ENCODE measurements at regions not wholly inside any gene's neighbourhood (a gene's known extent, or its start where the extent isn't known, plus 50 kb on each side); places are given as distances from the start of the nearest gene placed in this dataset.

DNA sequence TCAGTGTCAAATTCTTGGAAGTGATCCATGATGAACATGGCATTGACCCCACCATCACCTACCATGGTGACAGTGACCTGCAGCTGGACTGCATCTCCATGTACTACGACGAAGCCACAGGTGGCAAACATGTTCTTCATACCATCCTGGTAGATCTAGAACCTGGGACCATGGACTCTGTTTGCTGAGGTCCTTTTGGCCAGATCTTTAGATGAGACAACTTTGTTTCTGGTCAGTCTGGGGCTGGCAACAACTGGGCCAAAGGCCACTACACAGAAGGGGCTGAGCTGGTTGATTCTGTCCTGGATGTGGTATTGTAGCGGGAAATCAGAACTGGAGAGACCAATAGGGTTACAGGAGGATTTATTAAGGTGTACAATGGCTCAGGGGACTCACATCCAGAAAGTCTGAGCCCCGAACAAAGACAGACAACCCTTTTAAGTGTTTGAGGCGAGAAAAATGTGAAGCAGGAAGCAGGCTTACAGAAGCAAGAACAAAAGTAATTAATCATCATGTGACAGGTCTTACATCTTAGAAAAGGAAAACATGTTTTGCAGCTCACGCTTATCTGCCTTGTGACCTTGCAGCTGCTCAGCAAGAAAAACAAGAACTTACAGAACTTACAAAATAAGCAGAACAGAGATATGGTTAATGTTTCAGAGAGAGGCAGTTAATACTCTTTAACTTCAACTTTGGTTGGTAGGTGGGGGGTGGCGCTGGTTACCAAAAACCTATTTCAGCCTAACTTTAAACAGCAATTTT lies 58.8 kb upstream of the MOCS1 start:
- ATAC-seq = no peak
- DNase-seq = no peak

Data from stimulated activated naive CD8-positive, alpha-beta T cell treated with anti-CD3 and anti-CD28 coated beads, Interleukin-15, Interleukin-2, amounts not matched to agents 100 U/mL and 50 U/mL, for 24 hours (primary cell).